Spleen (tissue), 7 donors: ENCODE measurements at regions not wholly inside any gene's neighbourhood (a gene's known extent, or its start where the extent isn't known, plus 50 kb on each side); places are given as distances from the start of the nearest gene placed in this dataset.

Experiments used
- CTCF ChIP-seq, 11 experiments: fragments of 200-600 bp in 7 of 11; fragments of 450-650 bp in 4 of 11; sonication (generic) in 4 of 11; IDR thresholded peaks in 8 of 11; conservative IDR thresholded peaks in 3 of 11; 1 replicate in 7 of 11; 2 replicates in 4 of 11; pipeline versions ENCODE4 v1.4.0 to v1.8.0; 2016 to 2021; ENCODE audit warnings: antibody characterized with exemption in 11 of 11, inconsistent platforms in 4 of 11, mild to moderate bottlenecking in 1 of 11
- POLR2A ChIP-seq, 3 donors: fragments of 450-650 bp; IDR thresholded peaks; one replicate each; pipeline ENCODE4 v1.5.1; 2017; ENCODE audit warnings: antibody characterized with exemption in 3 of 3, mild to moderate bottlenecking in 1 of 3
- POLR2AphosphoS5 ChIP-seq, 3 donors: sonication (generic); formaldehyde crosslinking; IDR thresholded peaks; one replicate each; pipeline ENCODE4 v1.5.1; 2017; ENCODE audit warnings: antibody characterized with exemption in 3 of 3
- donor health status: DM: no; HTN: no; CAD: no; lungs with moderate emphysema.
- donor health status: DM: no; HTN: no; CAD: no.
- donor health status: DM: no; HTN: no; CAD: no.

- TF ChIP-seq CTCF (IDR thresholded peaks at IDR 0.05 in 8 of 11, conservative IDR thresholded peaks at IDR 0.05 in 3 of 11) (no peak), POLR2A (IDR thresholded peaks at IDR 0.05) (no peak), POLR2AphosphoS5 (IDR thresholded peaks at IDR 0.05) (no peak)
Measured at GRCh38 chrX:129026202-129026601, 497.1 kb downstream of the SMARCA1 start.
